ENCODE measurements at regions not wholly inside any gene's neighbourhood (a gene's known extent, or its start where the extent isn't known, plus 50 kb on each side); places are given as distances from the start of the nearest gene placed in this dataset.

DNA sequence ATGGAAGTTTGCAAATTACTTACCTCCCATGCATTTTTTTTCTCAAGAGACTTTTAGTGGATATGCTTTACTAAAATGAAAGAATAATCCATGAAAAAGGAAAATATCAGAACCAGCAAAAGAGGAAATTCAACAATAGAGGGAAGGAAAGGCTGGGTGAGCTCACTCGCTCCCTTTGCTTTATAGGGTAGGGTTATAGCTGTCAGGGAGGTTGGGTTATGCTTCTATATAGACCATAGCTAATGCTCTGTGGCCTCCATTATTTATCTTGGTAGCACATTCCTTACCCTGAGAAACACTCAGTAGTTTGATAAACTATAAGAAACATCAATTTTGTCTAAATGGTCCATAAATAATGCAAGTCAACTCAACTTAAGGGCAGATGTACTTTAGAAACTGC, 215.9 kb upstream of the FAR2 start:
- CTCF ChIA-PET = interaction anchor here (0.5 to 1.0 kb wide), 4 partner anchors 12 to 1421 kb away, joined by 3 to 4 read pairs (median 3); no protein-coding TSS in a partner anchor

GRCh38 chr12:28933864-28934527, 215.1 kb upstream of the FAR2 start:
- H3K4me3 ChIP-seq (ENCODE audit: low read depth, low read length) = no peak overlapping the region
- POLR2A ChIA-PET = no interaction called here

More for the DNA sequence above, 215.9 kb upstream of the FAR2 start:
- Histone ChIP-seq H3K27ac (ENCODE audit: extremely low read depth, low read depth, low read length) (no peak overlapping the region), H3K9me3 (ENCODE audit: control insufficient read depth, insufficient read depth, low read depth, low read length) (no peaks in the 10 kb centered on the region), H3K4me3 (ENCODE audit: low read depth, low read length) (no peak overlapping the region), H3K36me3 (ENCODE audit: control insufficient read depth in 2 of 2, insufficient read depth in 1 of 2, low read length in 2 of 2) (no peaks in the 10 kb centered on the region), H3K4me1 (ENCODE audit: control insufficient read depth, insufficient read depth, low read length) (peaks cover 10% of the 10 kb centered on the region)
- POLR2A ChIA-PET = no interaction called here
- TF ChIP-seq AEBP2 (tag by site-specific recombination; IDR thresholded peaks at IDR 0.05; ENCODE audit: borderline replicate concordance) = no peak
- no peak for TF ChIP-seq KLF16 (tag by site-specific recombination; IDR thresholded peaks at IDR 0.05)
- no peak for TF ChIP-seq ZNF184 (tag by site-specific recombination; IDR thresholded peaks at IDR 0.05)
- TF ChIP-seq HOXA7 (CRISPR knock-in tag; IDR thresholded peaks at IDR 0.05; ENCODE audit: borderline replicate concordance) = no peak
- TF ChIP-seq ZNF394 (tag by site-specific recombination; IDR thresholded peaks at IDR 0.05; ENCODE audit: borderline replicate concordance) = no peak
- no peak for TF ChIP-seq ZNF274 (IDR thresholded peaks at IDR 0.05; ENCODE audit: low read length)
- no peak for TF ChIP-seq ZNF274 (tag by site-specific recombination; IDR thresholded peaks at IDR 0.05; ENCODE audit: borderline replicate concordance)
- no peak for TF ChIP-seq KLF7 (tag by site-specific recombination; IDR thresholded peaks at IDR 0.05; ENCODE audit: borderline replicate concordance)
- TF ChIP-seq ZSCAN18 (tag by site-specific recombination; IDR thresholded peaks at IDR 0.05) = no peak
- TF ChIP-seq, protein P1, sequence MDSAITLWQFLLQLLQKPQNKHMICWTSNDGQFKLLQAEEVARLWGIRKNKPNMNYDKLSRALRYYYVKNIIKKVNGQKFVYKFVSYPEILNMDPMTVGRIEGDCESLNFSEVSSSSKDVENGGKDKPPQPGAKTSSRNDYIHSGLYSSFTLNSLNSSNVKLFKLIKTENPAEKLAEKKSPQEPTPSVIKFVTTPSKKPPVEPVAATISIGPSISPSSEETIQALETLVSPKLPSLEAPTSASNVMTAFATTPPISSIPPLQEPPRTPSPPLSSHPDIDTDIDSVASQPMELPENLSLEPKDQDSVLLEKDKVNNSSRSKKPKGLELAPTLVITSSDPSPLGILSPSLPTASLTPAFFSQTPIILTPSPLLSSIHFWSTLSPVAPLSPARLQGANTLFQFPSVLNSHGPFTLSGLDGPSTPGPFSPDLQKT (IDR thresholded peaks at IDR 0.05; ENCODE audit: borderline replicate concordance, low read depth, low read length) = no peak
- TF ChIP-seq, protein P2, sequence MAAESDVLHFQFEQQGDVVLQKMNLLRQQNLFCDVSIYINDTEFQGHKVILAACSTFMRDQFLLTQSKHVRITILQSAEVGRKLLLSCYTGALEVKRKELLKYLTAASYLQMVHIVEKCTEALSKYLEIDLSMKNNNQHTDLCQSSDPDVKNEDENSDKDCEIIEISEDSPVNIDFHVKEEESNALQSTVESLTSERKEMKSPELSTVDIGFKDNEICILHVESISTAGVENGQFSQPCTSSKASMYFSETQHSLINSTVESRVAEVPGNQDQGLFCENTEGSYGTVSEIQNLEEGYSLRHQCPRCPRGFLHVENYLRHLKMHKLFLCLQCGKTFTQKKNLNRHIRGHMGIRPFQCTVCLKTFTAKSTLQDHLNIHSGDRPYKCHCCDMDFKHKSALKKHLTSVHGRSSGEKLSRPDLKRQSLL (tag by site-specific recombination; IDR thresholded peaks at IDR 0.05) = no peak
- no peak for TF ChIP-seq ZNF768 (tag by site-specific recombination; IDR thresholded peaks at IDR 0.05)

GRCh38 chr12:28936221-28936620, 212.9 kb upstream of the FAR2 start:
- Histone ChIP-seq H3K4me1 (ENCODE audit: control insufficient read depth, insufficient read depth, low read length) (peaks cover 19% of the 10 kb centered on the region), H3K9me3 (ENCODE audit: control insufficient read depth, insufficient read depth, low read depth, low read length) (no peaks in the 10 kb centered on the region), H3K27ac (ENCODE audit: extremely low read depth, low read depth, low read length) (no peak overlapping the region), H3K4me3 (ENCODE audit: low read depth, low read length) (no peak overlapping the region), H3K36me3 (ENCODE audit: control insufficient read depth in 2 of 2, insufficient read depth in 1 of 2, low read length in 2 of 2) (no peaks in the 10 kb centered on the region)
- ChIA-PET CTCF (no interaction called here), POLR2A (no interaction called here)
- TF ChIP-seq ZSCAN16 (tag by site-specific recombination; IDR thresholded peaks at IDR 0.05) (no peak), ZNF571 (tag by site-specific recombination; IDR thresholded peaks at IDR 0.05) (no peak)
- TF ChIP-seq, protein P3, sequence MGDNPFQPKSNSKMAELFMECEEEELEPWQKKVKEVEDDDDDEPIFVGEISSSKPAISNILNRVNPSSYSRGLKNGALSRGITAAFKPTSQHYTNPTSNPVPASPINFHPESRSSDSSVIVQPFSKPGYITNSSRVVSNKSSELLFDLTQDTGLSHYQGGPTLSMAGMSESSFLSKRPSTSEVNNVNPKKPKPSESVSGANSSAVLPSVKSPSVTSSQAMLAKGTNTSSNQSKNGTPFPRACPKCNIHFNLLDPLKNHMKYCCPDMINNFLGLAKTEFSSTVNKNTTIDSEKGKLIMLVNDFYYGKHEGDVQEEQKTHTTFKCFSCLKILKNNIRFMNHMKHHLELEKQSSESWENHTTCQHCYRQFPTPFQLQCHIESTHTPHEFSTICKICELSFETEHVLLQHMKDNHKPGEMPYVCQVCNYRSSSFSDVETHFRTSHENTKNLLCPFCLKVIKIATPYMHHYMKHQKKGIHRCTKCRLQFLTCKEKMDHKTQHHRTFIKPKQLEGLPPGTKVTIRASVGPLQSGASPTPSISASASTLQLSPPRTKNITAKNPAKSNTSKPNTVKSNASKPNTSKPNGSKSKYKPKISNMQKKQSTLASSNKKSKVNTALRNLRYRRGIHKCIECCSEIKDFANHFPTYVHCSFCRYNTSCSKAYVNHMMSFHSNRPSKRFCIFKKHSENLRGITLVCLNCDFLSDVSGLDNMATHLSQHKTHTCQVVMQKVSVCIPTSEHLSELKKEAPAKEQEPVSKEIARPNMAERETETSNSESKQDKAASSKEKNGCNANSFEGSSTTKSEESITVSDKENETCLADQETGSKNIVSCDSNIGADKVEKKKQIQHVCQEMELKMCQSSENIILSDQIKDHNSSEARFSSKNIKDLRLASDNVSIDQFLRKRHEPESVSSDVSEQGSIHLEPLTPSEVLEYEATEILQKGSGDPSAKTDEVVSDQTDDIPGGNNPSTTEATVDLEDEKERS (tag by site-specific recombination; IDR thresholded peaks at IDR 0.05) = no peak

More at GRCh38 chr12:28933864-28934527, 215.1 kb upstream of the FAR2 start:
- H3K4me1 ChIP-seq (ENCODE audit: control insufficient read depth, insufficient read depth, low read length) = peaks cover 16% of the 10 kb centered on the region
- no peaks in the 10 kb centered on the region for H3K9me3 ChIP-seq (ENCODE audit: control insufficient read depth, insufficient read depth, low read depth, low read length)
- TF ChIP-seq OVOL3 (tag by site-specific recombination; IDR thresholded peaks at IDR 0.05) (no peak), ZNF133 (tag by site-specific recombination; IDR thresholded peaks at IDR 0.05) (no peak), ZNF548 (tag by site-specific recombination; IDR thresholded peaks at IDR 0.05) (no peak), ZNF112 (tag by site-specific recombination; IDR thresholded peaks at IDR 0.05) (no peak), ZNF354C (tag by site-specific recombination; IDR thresholded peaks at IDR 0.05; ENCODE audit: borderline replicate concordance, low read depth) (no peak)
- CTCF ChIA-PET = interaction anchor here (0.6 kb wide), 1 partner anchor 1422 kb away, joined by 3 read pairs; no protein-coding TSS in a partner anchor
- no peak overlapping the region for H3K27ac ChIP-seq (ENCODE audit: extremely low read depth, low read depth, low read length)
- no peaks in the 10 kb centered on the region for H3K36me3 ChIP-seq (ENCODE audit: control insufficient read depth in 2 of 2, insufficient read depth in 1 of 2, low read length in 2 of 2)

Data from HEK293 (cell line).